Fibroblast of lung (primary cell): ENCODE measurements at regions not wholly inside any gene's neighbourhood (a gene's known extent, or its start where the extent isn't known, plus 50 kb on each side); places are given as distances from the start of the nearest gene placed in this dataset.

Experiments used
- CTCF ChIP-seq, 2 donors: IDR thresholded peaks in 1 of 2; conservative IDR thresholded peaks in 1 of 2; 1 replicate in 1 of 2; 2 replicates in 1 of 2; pipeline ENCODE4 v1.5.1; 2011 to 2012; ENCODE audit warnings: low read length in 2 of 2, control low read depth in 1 of 2, inconsistent platforms in 1 of 2, low read depth in 1 of 2, mild to moderate bottlenecking in 1 of 2
- EZH2 ChIP-seq: IDR thresholded peaks from 2 replicates; pipeline ENCODE4 v1.5.1; 2012; ENCODE audit warnings: low read length, control low read depth, mild to moderate bottlenecking; ENCODE audit errors: missing control alignments

GRCh38 chrY:12576278-12576677, 124.8 kb upstream of the USP9Y start:
- TF ChIP-seq CTCF (conservative IDR thresholded peaks at IDR 0.05 in 1 of 2, IDR thresholded peaks at IDR 0.05 in 1 of 2; ENCODE audit: low read depth in 1 of 2, low read length in 2 of 2) (no peak), EZH2 (no peak)
